Amygdala (tissue), 56 donors: ENCODE measurements at regions not wholly inside any gene's neighbourhood (a gene's known extent, or its start where the extent isn't known, plus 50 kb on each side); places are given as distances from the start of the nearest gene placed in this dataset.
"Not testable (repeated sequence)": the region's sequence is repeated elsewhere in the genome, so short reads cannot be mapped to it uniquely, and the experiment has no call there.

Source experiments
- DNase-seq, 56 donors: peaks; one replicate each; lab custom pipeline; 2025; lab: John Stamatoyannopoulos, UW

GRCh38 chr1:30373471-30374399, 349.6 kb downstream of the MATN1 start:
- DNase-seq = no peak

- no peak for DNase-seq
Measured at GRCh38 chr1:30372792-30373433, 350.5 kb downstream of the MATN1 start.

GRCh38 chr1:30371888-30372791, 351.2 kb downstream of the MATN1 start:
- DNase-seq = no peak

GRCh38 chr1:30371179-30371788, 352.1 kb downstream of the MATN1 start:
- no peak for DNase-seq

- DNase-seq = no peak
Measured at GRCh38 chr1:30368651-30369240, 354.6 kb downstream of the MATN1 start.

GRCh38 chr1:30366911-30367310, 356.5 kb downstream of the MATN1 start:
- DNase-seq = no peak

DNA sequence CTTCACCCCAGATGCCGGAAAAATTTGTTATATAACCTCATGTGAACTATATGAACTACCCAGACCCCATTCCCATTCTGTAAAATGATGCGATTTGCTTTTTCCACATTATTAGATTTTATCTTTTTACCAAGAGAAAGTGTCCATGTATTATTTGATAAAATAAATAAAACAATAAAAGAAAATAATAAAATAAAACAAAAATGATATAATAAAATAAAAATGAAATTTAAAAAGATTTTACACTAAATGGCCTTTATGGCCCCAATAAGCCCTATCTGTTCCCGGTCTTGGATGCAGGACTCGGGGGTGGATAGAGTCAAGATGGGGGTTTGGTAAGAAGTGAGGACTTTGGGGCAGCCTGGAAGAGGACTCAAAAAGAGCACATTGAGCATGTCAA, 357.2 kb downstream of the MATN1 start:
- DNase-seq = no peak

DNA sequence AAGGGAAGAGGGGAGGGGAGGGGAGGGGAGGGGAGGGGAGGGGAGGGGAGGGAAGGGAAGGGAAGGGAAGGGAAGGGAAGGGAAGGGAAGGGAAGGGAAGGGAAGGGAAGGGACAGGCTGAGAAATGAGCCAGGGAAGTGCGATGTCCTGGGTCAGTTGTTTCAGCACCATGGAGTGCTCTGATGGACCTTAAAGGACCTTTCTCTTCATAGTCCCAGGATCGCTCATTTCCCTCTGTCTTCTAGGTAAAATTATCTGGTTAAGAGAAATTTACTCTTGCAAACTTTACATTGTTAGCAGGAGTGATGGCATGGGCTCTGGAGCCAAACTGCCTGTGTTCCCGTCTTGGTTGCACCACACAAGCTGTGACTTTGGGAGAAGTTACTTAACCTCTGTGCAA, 357.8 kb downstream of the MATN1 start:
- DNase-seq = no peak

DNA sequence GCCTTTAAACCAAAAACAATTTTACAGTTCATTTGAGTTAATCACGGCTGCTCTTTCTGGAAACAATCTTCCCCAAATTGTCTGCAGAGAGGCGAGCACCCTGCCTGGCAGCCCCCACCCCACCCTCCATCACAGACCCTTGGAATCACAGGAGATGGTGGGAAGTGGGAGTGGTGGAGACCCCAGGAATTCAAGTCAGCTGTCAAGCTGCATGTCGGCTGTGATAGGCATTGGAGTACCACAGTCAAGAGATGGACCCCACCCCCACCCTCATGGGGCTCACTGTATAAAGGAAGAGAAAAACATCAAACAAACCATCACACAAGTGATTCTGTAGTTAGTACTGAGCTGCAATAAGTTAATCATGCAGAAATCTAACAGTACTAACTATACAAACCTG, 360.4 kb downstream of the MATN1 start:
- DNase-seq = no peak

GRCh38 chr1:30362603-30362990, 360.8 kb downstream of the MATN1 start:
- no peak for DNase-seq

DNA sequence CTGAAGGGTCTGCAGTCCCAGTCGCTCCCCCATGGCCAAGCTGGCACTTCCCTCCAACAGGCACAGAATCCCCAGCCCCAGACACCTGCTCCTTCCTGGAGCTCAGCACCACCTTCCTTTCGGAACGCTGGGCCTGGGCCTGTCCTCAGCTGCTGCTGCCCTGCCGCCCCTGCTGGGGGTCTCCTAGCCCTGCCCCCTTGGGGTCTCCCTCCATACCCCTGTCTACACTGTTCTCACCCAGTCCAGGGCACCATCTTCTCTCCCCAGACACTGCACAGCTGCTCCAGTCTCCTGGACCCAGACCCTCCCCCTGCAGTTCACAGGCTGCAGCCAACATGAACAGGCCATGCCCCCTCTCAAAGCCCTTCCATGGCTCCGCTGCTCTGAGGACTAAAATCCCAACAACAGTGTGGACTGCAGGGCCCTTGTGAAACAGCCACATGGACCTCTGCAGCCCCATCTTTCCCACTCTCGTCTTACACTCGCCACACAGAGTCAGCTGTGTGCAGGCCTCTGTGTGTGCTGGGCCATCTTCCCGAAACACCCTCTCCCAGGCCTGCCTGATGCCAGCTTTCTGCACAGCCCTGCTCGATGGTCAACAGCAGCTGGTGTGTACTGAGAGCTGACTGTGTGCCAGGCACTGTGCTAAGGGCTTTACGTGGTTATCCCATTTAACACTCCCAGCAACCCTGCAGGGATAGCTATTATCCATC, 361.3 kb downstream of the MATN1 start:
- DNase-seq = not testable (repeated sequence)

DNA sequence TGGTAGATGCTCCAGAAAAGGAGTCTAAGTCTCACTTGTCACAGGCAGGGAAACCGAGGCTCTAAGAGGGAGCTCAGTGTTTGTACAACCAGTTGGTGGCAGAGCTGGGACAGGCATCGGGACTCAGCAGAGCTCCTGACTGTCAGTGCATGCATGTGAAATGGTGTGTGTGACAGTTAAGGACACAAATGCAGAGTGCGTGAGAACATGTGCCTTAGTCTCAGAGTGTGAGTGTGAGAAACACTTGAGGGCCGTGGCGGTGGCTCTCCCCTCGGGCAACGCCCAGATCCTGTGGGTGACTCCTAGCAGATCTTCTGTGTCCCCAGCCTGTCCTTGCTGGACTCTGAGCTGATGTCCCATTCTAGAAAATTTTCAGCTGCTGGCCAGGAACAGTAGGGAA, 362.6 kb downstream of the MATN1 start:
- no peak for DNase-seq

- no peak for DNase-seq
Measured at GRCh38 chr1:30360281-30360680, 363.1 kb downstream of the MATN1 start.

- DNase-seq = no peak
Measured at GRCh38 chr1:30359539-30360220, 363.7 kb downstream of the MATN1 start.

DNA sequence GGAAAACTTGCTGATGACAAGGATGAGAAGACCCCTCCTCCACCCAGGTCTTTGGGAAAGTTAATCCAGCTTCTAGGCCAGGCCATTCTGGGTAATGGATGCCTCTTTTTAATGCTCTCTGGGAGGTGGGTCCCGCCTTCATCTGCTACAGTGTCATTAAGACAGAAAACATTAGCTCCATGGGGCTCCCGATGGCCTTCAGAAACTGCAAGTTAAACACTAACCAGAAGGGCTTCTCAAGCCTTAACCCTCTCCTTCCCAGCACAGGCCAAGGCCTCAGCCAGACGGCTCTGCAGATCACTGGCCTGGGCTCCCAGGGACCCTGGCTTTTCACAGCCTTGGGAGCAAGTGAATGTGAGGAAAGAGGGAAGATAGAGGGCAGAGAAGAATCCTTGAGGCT, 364.9 kb downstream of the MATN1 start:
- no peak for DNase-seq

GRCh38 chr1:30356839-30357238, 366.5 kb downstream of the MATN1 start:
- no peak for DNase-seq

- no peak for DNase-seq
Measured at GRCh38 chr1:30354410-30354809, 369.0 kb downstream of the MATN1 start.

GRCh38 chr1:30353637-30354036, 369.7 kb downstream of the MATN1 start:
- DNase-seq = no peak

DNA sequence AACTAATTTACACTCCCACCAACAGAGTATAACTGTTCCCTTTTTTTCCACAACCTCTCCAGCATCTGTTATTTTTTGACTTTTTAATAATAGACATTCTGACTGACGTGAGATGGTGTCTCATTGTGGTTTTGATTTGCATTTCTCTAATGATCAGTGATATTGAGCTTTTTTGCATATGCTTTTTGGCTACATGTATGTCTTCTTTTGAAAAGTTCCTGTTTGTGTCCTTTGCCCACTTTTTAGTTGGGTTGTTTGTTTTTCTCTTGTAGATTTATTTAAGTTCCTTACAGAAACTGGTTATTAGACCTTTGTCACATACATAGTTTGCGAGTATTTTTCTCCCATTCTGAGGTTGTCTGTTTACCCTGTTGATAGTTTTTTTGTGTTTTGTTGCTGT, 375.2 kb downstream of the MATN1 start:
- no peak for DNase-seq
